GM12864 (cell line): ENCODE measurements at regions not wholly inside any gene's neighbourhood (a gene's known extent, or its start where the extent isn't known, plus 50 kb on each side); places are given as distances from the start of the nearest gene placed in this dataset.

ENCODE experiments used
- DNase-seq: peaks from one replicate; pipeline ENCODE4 v3.0.0-alpha.2; 2011; ENCODE audit warnings: low read depth
- H3K4me3 ChIP-seq: 2 replicates; pipeline ENCODE4 v1.5.1; 2011; ENCODE audit warnings: mild to moderate bottlenecking, low read depth, low read length, control low read depth
- TF ChIP-seq, protein P1 (sequence below): IDR thresholded peaks from 2 replicates; pipeline ENCODE4 v1.5.1; 2011; ENCODE audit warnings: low read depth, mild to moderate bottlenecking, moderate library complexity, low read length, control low read depth, inconsistent platforms; ENCODE audit errors: missing control alignments

DNA sequence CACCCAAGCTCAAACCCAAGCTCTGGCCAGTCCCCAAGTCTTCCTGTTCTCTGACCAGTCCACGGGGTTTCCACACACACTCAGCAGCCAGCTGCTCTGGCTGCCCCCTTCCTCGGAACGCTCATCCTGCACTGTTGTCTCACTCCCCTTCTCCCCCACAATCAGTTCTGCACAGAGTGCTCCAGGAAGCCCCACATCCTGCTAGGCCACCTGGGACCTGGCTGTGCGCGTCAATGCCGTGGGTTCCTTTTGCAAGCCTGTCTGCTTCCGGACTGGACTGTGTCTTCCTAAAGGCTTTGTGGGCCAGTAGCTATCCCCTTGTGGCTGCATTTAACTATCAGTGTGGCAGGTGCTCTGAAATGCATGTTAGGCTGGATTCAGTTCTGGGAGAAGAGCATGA is 605.0 kb upstream of the RAB6C start:
- H3K4me3 ChIP-seq, result no peak overlapping the region
- TF ChIP-seq, protein P1, sequence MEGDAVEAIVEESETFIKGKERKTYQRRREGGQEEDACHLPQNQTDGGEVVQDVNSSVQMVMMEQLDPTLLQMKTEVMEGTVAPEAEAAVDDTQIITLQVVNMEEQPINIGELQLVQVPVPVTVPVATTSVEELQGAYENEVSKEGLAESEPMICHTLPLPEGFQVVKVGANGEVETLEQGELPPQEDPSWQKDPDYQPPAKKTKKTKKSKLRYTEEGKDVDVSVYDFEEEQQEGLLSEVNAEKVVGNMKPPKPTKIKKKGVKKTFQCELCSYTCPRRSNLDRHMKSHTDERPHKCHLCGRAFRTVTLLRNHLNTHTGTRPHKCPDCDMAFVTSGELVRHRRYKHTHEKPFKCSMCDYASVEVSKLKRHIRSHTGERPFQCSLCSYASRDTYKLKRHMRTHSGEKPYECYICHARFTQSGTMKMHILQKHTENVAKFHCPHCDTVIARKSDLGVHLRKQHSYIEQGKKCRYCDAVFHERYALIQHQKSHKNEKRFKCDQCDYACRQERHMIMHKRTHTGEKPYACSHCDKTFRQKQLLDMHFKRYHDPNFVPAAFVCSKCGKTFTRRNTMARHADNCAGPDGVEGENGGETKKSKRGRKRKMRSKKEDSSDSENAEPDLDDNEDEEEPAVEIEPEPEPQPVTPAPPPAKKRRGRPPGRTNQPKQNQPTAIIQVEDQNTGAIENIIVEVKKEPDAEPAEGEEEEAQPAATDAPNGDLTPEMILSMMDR, result no peak
- no peak for DNase-seq

DNA sequence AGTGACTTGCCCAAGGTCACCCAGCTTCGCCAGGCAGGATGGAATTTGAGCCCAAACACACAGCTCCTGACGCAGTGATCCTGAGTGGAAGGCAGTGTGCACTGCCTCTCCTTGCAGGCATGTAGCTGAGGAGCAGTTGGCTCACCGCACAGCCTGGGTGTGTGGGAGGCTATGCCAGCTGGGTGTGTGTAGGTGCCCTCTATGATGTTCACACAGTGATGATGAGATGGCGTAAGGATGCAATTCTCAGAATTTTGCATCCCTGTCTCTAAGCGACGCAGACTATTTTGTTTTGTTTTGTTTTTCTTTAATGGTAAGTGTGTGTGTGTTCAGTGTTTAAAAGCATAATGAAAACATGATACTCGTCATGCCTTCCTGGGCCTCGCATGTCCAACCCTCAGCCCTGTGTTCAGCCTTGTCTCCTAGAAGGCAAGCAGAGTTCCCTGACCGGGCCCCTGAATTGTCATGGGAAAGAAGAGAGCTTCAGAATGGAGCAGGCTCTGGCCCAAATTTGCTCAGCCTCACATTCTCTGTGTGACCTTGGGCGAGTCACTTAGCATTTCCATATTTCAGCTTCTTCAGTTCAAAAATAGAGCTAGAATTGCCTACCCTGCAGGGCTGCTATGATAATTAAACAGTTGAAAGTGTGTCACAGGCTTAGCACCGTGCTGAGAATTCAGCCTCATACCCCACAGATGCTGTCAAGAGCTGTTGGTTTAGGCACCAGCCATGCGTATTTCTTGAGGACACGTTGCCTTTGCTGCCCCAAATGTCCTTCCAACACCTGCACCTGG is 603.6 kb upstream of the RAB6C start:
- no peak overlapping the region for H3K4me3 ChIP-seq
- DNase-seq, result no peak
- TF ChIP-seq, protein P1, result no peak

DNA sequence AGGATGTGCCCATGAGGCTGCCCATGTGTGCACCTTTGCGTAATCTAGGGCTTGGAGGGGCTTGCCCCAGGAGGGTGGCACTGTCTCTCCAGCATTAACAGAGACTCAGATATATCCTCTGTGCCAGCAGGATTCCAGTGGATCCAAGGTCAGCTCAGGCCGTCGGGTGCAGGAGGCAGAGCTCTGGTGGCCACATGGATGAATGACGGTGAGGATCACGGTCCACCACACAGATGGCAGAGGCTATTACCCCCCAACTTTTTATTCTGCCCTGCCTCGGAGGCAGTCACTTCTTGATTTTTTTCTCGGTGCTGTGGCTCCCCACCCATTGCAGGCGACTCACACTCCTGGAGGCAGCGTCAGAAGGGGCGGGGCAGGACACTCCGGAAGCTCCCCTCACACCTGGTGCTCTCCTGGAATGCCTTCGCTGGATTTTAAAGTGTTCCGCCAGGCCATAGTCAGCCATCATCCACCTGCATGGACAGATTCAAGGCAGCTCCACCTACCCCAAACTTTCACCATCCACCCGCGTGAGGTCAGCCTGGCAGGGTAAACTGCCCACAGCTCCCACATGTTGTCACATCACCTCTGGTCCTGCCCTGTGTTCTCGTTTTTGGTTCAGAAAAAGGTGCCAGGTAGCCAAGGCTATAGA is 602.9 kb upstream of the RAB6C start:
- H3K4me3 ChIP-seq, result no peak overlapping the region
- no peak for DNase-seq
- TF ChIP-seq, protein P1, result no peak

DNA sequence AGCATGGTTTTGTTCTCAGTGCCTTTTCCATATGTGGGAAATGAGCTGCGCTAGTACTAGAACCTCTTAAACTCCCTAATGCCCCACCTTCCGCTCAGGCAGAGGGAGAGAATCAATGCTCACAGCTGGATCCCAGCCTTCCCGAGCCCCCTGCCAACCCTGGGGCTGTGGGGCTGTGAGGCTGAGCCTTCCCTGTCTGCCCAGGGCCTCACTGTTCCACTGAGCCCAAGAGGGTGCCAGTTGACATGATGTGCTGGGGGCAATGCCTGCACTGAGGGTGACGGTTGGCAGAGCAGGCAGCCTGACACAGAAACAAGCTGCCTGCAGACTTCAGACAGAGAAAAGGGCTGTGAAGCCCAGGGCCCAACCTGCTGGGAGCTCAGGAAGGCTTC is 602.4 kb upstream of the RAB6C start:
- DNase-seq, result no peak
- H3K4me3 ChIP-seq, result no peak overlapping the region
- TF ChIP-seq, protein P1, result no peak

DNA sequence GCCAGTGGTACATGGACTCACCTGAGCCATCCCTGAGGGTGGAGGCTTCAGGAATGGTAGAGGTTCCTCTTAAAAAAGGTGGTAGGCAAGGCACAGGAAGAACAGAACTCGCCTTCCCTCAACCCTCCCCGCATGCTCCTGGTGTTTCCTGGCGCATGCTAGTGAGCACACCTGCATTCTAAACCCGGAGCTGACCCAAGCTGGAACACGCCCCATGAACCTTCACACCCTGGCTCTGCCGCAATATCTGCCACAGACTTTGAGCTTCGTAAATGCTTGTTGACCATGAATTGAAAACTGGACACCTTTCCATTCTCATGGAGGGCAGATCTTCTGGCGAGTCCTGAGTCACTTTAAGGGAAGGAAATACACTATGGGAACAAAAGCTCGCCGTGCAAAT is 601.3 kb upstream of the RAB6C start:
- TF ChIP-seq, protein P1, result no peak
- no peak for DNase-seq
- H3K4me3 ChIP-seq, result no peak overlapping the region

DNA sequence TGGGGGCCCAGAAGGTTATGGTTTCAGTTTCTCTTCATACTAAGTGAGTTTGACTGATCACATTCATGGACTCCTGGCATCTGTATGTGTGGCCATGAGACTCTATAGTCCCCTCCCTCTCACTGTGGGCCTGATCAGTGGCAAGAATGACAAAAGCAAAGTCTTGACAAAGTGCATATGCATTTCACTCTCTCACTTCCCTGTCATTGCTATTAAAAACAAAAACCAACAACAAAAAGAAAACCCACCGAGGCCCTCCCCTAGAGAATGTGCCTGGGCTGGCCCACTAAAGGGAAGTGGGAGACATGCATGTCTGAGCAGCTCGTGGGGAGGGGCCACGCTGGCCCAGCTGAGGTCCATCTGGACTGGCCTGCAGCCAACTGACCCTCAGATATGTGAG is 600.1 kb upstream of the RAB6C start:
- H3K4me3 ChIP-seq, result no peak overlapping the region
- DNase-seq, result peak; percentile 16
- TF ChIP-seq, protein P1, result no peak
